CD14-positive monocyte (primary cell): ENCODE measurements at regions not wholly inside any gene's neighbourhood (a gene's known extent, or its start where the extent isn't known, plus 50 kb on each side); places are given as distances from the start of the nearest gene placed in this dataset.

Experiments used
- DNase-seq, 3 donors: peaks; one replicate each; pipeline ENCODE4 v3.0.0-alpha.2; 2011 to 2022
- H2AFZ ChIP-seq: 2 replicates; pipeline ENCODE4 v1.6.0; 2012; ENCODE audit warnings: mild to moderate bottlenecking, low read depth, low read length, inconsistent platforms; ENCODE audit not compliant: insufficient read depth, poor library complexity, severe bottlenecking
- H3K27ac ChIP-seq, 2 donors: 1 replicate in 1 of 2; 2 replicates in 1 of 2; pipeline ENCODE4 v1.5.1; 2012 to 2013; ENCODE audit warnings: low read length in 2 of 2, control low read depth in 1 of 2, inconsistent platforms in 1 of 2, low read depth in 1 of 2, mild to moderate bottlenecking in 1 of 2
- H3K27me3 ChIP-seq, 2 donors: one replicate each; pipeline versions ENCODE4 v1.6.0 to v1.6.1; 2011 to 2013; ENCODE audit warnings: low read length in 2 of 2; ENCODE audit not compliant: control insufficient read depth in 2 of 2, insufficient read depth in 2 of 2
- H3K36me3 ChIP-seq, 2 donors: replicated peaks in 1 of 2; 1 replicate in 1 of 2; 2 replicates in 1 of 2; pipeline versions ENCODE4 v1.5.1 to v1.6.1; 2012 to 2013; ENCODE audit warnings: low read length in 2 of 2, control low read depth in 1 of 2, inconsistent platforms in 1 of 2, mild to moderate bottlenecking in 1 of 2; ENCODE audit not compliant: insufficient read depth in 2 of 2, control insufficient read depth in 1 of 2
- H3K4me1 ChIP-seq, 2 donors: 1 replicate in 1 of 2; 2 replicates in 1 of 2; pipeline versions ENCODE4 v1.5.1 to v1.6.1; 2012 to 2013; ENCODE audit warnings: low read length in 2 of 2, control low read depth in 1 of 2, inconsistent platforms in 1 of 2, mild to moderate bottlenecking in 1 of 2, moderate library complexity in 1 of 2; ENCODE audit not compliant: insufficient read depth in 2 of 2, control insufficient read depth in 1 of 2
- H3K4me2 ChIP-seq: replicated peaks from 2 replicates; pipeline ENCODE3; 2012; ENCODE audit warnings: low read length, moderate library complexity, mild to moderate bottlenecking; ENCODE audit not compliant: poor library complexity, severe bottlenecking; ENCODE audit errors: extremely low read depth
- H3K4me3 ChIP-seq, 3 experiments: fragments of 200-600 bp in 1 of 3; sonication (generic) in 1 of 3; replicated peaks in 1 of 3; 1 replicate in 2 of 3; 2 replicates in 1 of 3; pipeline ENCODE4 v1.5.1; 2011 to 2013; ENCODE audit warnings: low read length in 3 of 3, mild to moderate bottlenecking in 3 of 3, control low read depth in 2 of 3, low read depth in 2 of 3, inconsistent platforms in 1 of 3, moderate library complexity in 1 of 3
- H3K79me2 ChIP-seq: 2 replicates; pipeline ENCODE4 v1.6.0; 2012; ENCODE audit warnings: mild to moderate bottlenecking, control low read depth, inconsistent platforms, low read length, moderate library complexity; ENCODE audit not compliant: insufficient read depth
- H3K9ac ChIP-seq: 2 replicates; pipeline ENCODE4 v1.6.0; 2017; ENCODE audit warnings: low read length, mild to moderate bottlenecking; ENCODE audit not compliant: insufficient read depth, poor library complexity, severe bottlenecking
- H3K9me3 ChIP-seq, 2 donors: replicated peaks in 1 of 2; 1 replicate in 1 of 2; 2 replicates in 1 of 2; pipeline versions ENCODE4 v1.5.1 to v1.6.1; 2012 to 2013; ENCODE audit warnings: low read length in 2 of 2, control low read depth in 1 of 2; ENCODE audit not compliant: control insufficient read depth in 1 of 2, insufficient read depth in 1 of 2
- H4K20me1 ChIP-seq: 2 replicates; pipeline ENCODE4 v1.6.0; 2012; ENCODE audit warnings: mild to moderate bottlenecking, low read length, control low read depth, moderate library complexity; ENCODE audit not compliant: insufficient read depth
- H3K27ac Mint-ChIP-seq, 7 donors: one replicate each; pipeline ENCODE4 v1.8.0; 2020; ENCODE audit warnings: mild to moderate bottlenecking in 7 of 7, mixed read lengths in 7 of 7, moderate library complexity in 6 of 7, inconsistent platforms in 2 of 7
- H3K27me3 Mint-ChIP-seq, 3 donors: one replicate each; pipeline ENCODE4 v1.8.0; 2021 to 2022; ENCODE audit warnings: low read depth in 3 of 3, mild to moderate bottlenecking in 3 of 3, mixed read lengths in 3 of 3, moderate library complexity in 3 of 3, inconsistent platforms in 1 of 3
- H3K36me3 Mint-ChIP-seq, 2 donors: one replicate each; pipeline ENCODE4 v1.8.0; 2020; ENCODE audit warnings: mixed read lengths in 2 of 2, inconsistent platforms in 1 of 2, mild to moderate bottlenecking in 1 of 2
- H3K4me1 Mint-ChIP-seq: one replicate; pipeline ENCODE4 v1.8.0; 2020; ENCODE audit warnings: mild to moderate bottlenecking, mixed read lengths
- H3K4me3 Mint-ChIP-seq, 2 donors: one replicate each; pipeline ENCODE4 v1.8.0; 2020; ENCODE audit warnings: mild to moderate bottlenecking in 2 of 2, mixed read lengths in 2 of 2, moderate library complexity in 1 of 2
- H3K9me3 Mint-ChIP-seq, 7 donors: one replicate each; pipeline ENCODE4 v1.8.0; 2020 to 2022; ENCODE audit warnings: mixed read lengths in 7 of 7, mild to moderate bottlenecking in 6 of 7, moderate library complexity in 6 of 7, inconsistent platforms in 2 of 7
- WGBS: methylation state at CpG from one replicate; pipeline ENCODE4 v1.1.5; 2013; ENCODE audit warnings: missing lambda C conversion rate; ENCODE audit not compliant: insufficient coverage; 5-methylcytosine and 5-hydroxymethylcytosine counted together
- intact Hi-C, 2 donors: fragments of 100-400 bp; cut with micrococcal nuclease; formaldehyde crosslinking; loops; one replicate each; pipeline versions ENCODE4 v1.15.0 to v1.15.1; 2023
- TF ChIP-seq, protein P1 (sequence below): fragments of 200-600 bp; IDR thresholded peaks from one replicate; pipeline ENCODE4 v1.8.0; 2022; ENCODE audit warnings: antibody characterized with exemption, mild to moderate bottlenecking

DNA sequence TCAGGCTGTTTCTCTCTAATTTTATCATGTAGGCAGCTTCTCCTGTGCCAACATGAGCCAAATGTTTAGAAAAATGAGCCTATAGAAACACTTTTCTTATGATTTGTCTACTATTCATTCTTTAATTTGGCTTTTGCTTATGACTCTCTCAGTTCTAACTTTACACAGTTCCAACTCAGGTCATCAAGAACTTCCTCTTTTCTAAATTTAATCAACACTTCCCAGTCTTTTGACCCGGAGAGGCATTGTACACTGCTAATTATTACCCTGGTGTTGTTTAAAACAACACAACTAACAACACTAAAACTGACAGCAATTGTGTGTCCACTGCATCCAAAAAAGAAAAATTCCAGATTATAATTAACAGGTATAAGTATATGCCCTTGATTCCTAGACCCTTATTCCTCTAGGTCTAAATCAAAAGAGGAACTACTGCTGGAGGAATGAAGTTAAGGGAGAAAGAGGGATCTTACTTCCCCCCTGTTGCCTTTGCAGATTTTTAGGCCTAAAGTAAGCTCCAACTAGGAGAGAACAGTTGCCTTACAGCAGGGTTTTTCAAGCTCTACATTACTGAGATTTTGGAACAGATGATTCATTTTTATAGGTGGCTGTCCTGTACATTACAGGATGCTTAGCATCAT, 332.2 kb upstream of the GOLIM4 start:
- TF ChIP-seq, protein P1, sequence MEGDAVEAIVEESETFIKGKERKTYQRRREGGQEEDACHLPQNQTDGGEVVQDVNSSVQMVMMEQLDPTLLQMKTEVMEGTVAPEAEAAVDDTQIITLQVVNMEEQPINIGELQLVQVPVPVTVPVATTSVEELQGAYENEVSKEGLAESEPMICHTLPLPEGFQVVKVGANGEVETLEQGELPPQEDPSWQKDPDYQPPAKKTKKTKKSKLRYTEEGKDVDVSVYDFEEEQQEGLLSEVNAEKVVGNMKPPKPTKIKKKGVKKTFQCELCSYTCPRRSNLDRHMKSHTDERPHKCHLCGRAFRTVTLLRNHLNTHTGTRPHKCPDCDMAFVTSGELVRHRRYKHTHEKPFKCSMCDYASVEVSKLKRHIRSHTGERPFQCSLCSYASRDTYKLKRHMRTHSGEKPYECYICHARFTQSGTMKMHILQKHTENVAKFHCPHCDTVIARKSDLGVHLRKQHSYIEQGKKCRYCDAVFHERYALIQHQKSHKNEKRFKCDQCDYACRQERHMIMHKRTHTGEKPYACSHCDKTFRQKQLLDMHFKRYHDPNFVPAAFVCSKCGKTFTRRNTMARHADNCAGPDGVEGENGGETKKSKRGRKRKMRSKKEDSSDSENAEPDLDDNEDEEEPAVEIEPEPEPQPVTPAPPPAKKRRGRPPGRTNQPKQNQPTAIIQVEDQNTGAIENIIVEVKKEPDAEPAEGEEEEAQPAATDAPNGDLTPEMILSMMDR, result no peak
- Histone ChIP-seq H3K4me3 (peak overlapping the region in 2 of 3 experiments; percentile 22 to 55), H3K4me1 (peaks cover 7 to 10% of the 10 kb centered on the region in 2 donors), H3K27ac (no peak overlapping the region), H3K27me3 (no peaks in the 10 kb centered on the region), H3K36me3 (no peaks in the 10 kb centered on the region), H3K4me2 (peak overlapping the region; percentile 72), H3K79me2 (no peaks in the 10 kb centered on the region), H3K9me3 (no peaks in the 10 kb centered on the region), H2AFZ (no peak overlapping the region), H4K20me1 (no peaks in the 10 kb centered on the region), H3K9ac (no peak overlapping the region)
- DNase-seq, result peak; percentile 3 to 17 (median 12)
- Mint-ChIP-seq H3K9me3 (no peaks in the 10 kb centered on the region), H3K4me1 (peaks cover 13% of the 10 kb centered on the region), H3K27ac (peak overlapping the region in 1 of 7 donors; percentile 30), H3K27me3 (no peaks in the 10 kb centered on the region), H3K4me3 (peak overlapping the region; percentile 21 to 70), H3K36me3 (no peaks in the 10 kb centered on the region)
- WGBS, result 0% methylated on average over 1 of the region's 1 CpG
- intact Hi-C loops, result no loop called here

DNA sequence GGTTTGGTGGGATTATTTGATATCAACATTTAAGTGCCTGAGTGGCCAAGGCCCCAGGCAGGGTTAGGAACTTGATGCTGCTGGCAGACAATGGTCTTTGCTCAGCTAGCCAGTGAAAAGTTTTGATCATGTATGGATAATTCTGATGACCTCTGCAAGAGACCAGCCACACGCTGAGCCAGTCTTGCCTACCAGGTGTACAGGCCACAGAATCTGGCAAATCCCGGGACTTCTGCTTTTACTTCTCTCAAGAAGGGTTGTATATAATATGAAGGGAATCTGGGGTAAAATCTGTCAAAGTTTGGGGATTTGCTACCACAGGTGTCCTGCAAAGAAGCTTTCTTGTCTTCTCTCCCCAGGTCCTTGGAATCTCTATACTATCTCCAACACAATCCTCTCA, 331.4 kb upstream of the GOLIM4 start:
- Histone ChIP-seq H3K4me1 (peaks cover 7 to 10% of the 10 kb centered on the region in 2 donors), H3K36me3 (no peaks in the 10 kb centered on the region), H3K79me2 (no peaks in the 10 kb centered on the region), H3K9ac (no peak overlapping the region), H2AFZ (no peak overlapping the region), H3K9me3 (no peaks in the 10 kb centered on the region), H4K20me1 (no peaks in the 10 kb centered on the region), H3K4me3 (no peak overlapping the region), H3K4me2 (no peak overlapping the region), H3K27me3 (no peaks in the 10 kb centered on the region), H3K27ac (no peak overlapping the region)
- intact Hi-C loops, result no loop called here
- DNase-seq, result no peak
- H3K36me3 Mint-ChIP-seq, result no peaks in the 10 kb centered on the region
- H3K4me3 Mint-ChIP-seq, result no peak overlapping the region
- H3K27me3 Mint-ChIP-seq, result no peaks in the 10 kb centered on the region
- H3K9me3 Mint-ChIP-seq, result no peaks in the 10 kb centered on the region
- no peak overlapping the region for H3K27ac Mint-ChIP-seq
- peaks cover 13% of the 10 kb centered on the region for H3K4me1 Mint-ChIP-seq
- TF ChIP-seq, protein P1, result no peak
- 67% methylated on average over 1 of the region's 2 CpGs for WGBS
